ENCODE measurements at regions not wholly inside any gene's neighbourhood (a gene's known extent, or its start where the extent isn't known, plus 50 kb on each side); places are given as distances from the start of the nearest gene placed in this dataset.
A peak's percentile ranks its signal among the peaks of the same experiment; 100 is the strongest.
"Not testable (repeated sequence)": the region's sequence is repeated elsewhere in the genome, so short reads cannot be mapped to it uniquely, and the experiment has no call there.

DNA sequence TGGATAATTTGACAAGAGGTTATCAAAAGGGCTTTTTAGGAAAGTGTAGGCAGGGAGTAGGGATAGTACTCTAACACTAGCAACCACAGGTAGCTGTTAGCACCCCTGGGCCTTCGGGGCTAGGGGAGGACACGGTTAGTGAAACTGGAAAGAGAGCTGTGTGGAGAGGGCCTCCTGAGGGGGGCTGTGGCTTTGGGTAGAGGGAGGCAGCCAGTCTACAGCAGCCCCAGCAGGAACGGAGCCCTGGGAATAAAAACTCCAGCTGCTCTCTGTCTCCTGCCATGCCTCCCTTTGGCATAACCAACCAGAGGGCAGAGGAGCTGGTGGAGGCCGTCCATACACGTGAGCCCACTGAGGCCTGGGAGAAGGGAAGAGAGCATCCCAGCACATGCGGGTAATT lies 223.2 kb downstream of the FOXD2 start:
- peak; percentile 49 for DNase-seq
- H3K36me3 ChIP-seq, result no peaks in the 10 kb centered on the region
- intact Hi-C loops (cut with DNase I; ENCODE audit: low total_unique reads), result no loop called here
- TF ChIP-seq CTCF (IDR thresholded peaks at IDR 0.05 in 8 of 11, conservative IDR thresholded peaks at IDR 0.05 in 3 of 11) (no peak), POLR2A (IDR thresholded peaks at IDR 0.05) (no peak), POLR2AphosphoS5 (IDR thresholded peaks at IDR 0.05) (no peak)
- H3K4me1 ChIP-seq, result no peaks in the 10 kb centered on the region
- no peak overlapping the region for H3K4me3 ChIP-seq
- WGBS, 5 donors, result 74 to 83% (median 79%) methylated on average over 6 of the region's 6 CpGs
- peaks cover 0 to 19% (median 0%) of the 10 kb centered on the region in 7 donors for H3K27me3 ChIP-seq (replicated peaks in 1 of 7)
- H3K27ac ChIP-seq, result no peak overlapping the region
- H3K9me3 ChIP-seq, result no peaks in the 10 kb centered on the region

GRCh38 chr1:47662068-47662467 lies 224.2 kb downstream of the FOXD2 start:
- intact Hi-C loops (cut with DNase I; ENCODE audit: low total_unique reads), result no loop called here
- H3K4me1 ChIP-seq, result no peaks in the 10 kb centered on the region

DNA sequence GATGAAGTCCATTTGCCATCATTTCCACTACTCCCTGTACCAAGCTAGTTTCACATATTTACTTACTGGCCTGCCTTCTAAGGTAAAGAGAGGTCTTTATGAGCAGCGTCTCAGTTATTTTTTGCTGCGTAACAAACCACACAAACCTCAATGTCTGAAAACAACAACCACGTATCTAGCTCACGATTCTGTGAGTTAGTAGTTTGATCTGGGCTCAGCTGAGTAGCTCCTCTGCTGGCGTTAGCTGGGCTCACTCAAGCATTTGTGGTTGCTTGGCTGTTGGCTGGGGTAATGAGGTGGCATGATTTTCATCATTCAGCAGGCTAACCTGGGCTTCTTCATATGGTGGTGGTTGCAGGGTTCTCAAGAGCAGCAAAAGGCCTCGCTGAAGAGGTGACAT lies 225.4 kb downstream of the FOXD2 start:
- Histone ChIP-seq H3K4me1 (no peaks in the 10 kb centered on the region), H3K36me3 (no peaks in the 10 kb centered on the region), H3K9me3 (no peaks in the 10 kb centered on the region), H3K27ac (no peak overlapping the region), H3K27me3 (replicated peaks in 1 of 7) (peaks cover 0 to 6% (median 0%) of the 10 kb centered on the region in 7 donors), H3K4me3 (no peak overlapping the region)
- WGBS, 5 donors, result 42 to 58% (median 44%) methylated on average over 6 of the region's 6 CpGs
- no peak for TF ChIP-seq POLR2AphosphoS5 (IDR thresholded peaks at IDR 0.05)
- no peak for TF ChIP-seq POLR2A (IDR thresholded peaks at IDR 0.05)
- TF ChIP-seq CTCF (IDR thresholded peaks at IDR 0.05 in 8 of 11, conservative IDR thresholded peaks at IDR 0.05 in 3 of 11), result no peak
- DNase-seq, result peak; percentile 13
- intact Hi-C loops (cut with DNase I; ENCODE audit: low total_unique reads), result no loop called here

More at GRCh38 chr1:47662068-47662467, 224.2 kb downstream of the FOXD2 start:
- H3K27ac ChIP-seq, result no peak overlapping the region
- DNase-seq, result peak; percentile 6
- H3K36me3 ChIP-seq, result no peaks in the 10 kb centered on the region
- H3K9me3 ChIP-seq, result no peaks in the 10 kb centered on the region
- no peak overlapping the region for H3K4me3 ChIP-seq
- peaks cover 0 to 15% (median 0%) of the 10 kb centered on the region in 7 donors for H3K27me3 ChIP-seq (replicated peaks in 1 of 7)
- no peak for TF ChIP-seq POLR2A (IDR thresholded peaks at IDR 0.05)
- TF ChIP-seq CTCF (IDR thresholded peaks at IDR 0.05 in 8 of 11, conservative IDR thresholded peaks at IDR 0.05 in 3 of 11), result no peak
- no peak for TF ChIP-seq POLR2AphosphoS5 (IDR thresholded peaks at IDR 0.05)
- 82 to 91% (median 90%) methylated on average over 3 of the region's 3 CpGs for WGBS, 5 donors

- intact Hi-C loops (cut with DNase I; ENCODE audit: low total_unique reads), result no loop called here
- no peaks in the 10 kb centered on the region for H3K4me1 ChIP-seq
- H3K27ac ChIP-seq, result no peak overlapping the region
- H3K27me3 ChIP-seq (replicated peaks in 1 of 7), result no peaks in the 10 kb centered on the region
- H3K36me3 ChIP-seq, result no peaks in the 10 kb centered on the region
- no peaks in the 10 kb centered on the region for H3K9me3 ChIP-seq
- 60 to 86% (median 80%) methylated on average over 4 of the region's 4 CpGs for WGBS, 5 donors
- no peak for TF ChIP-seq POLR2A (IDR thresholded peaks at IDR 0.05)
- no peak for TF ChIP-seq CTCF (IDR thresholded peaks at IDR 0.05 in 8 of 11, conservative IDR thresholded peaks at IDR 0.05 in 3 of 11)
- TF ChIP-seq POLR2AphosphoS5 (IDR thresholded peaks at IDR 0.05), result no peak
- DNase-seq, result peak; percentile 49
- no peak overlapping the region for H3K4me3 ChIP-seq
These were observed 226.5 kb downstream of the FOXD2 start for GRCh38 chr1:47664356-47664755.

DNA sequence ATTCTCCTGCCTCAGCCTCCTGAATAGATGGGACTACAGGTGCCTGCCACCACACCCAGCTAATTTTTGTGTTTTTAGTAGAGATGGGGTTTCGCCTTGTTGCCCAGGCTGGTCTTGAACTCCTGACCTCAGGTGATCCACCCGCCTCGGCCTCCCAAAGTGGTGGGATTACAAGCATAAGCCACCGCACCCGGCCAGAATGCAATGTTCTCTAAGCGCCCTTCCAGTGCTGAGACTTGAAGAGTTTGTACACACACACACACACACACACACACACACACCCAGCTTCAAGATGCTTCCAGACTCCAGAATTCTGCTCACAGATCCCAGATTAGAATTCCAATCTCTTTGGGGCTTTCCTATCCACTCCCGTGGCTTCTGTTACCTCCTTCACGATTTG lies 227.1 kb downstream of the FOXD2 start:
- H3K27ac ChIP-seq; H3K36me3 ChIP-seq; H3K4me1 ChIP-seq; H3K9me3 ChIP-seq; H3K4me3 ChIP-seq; intact Hi-C loops (cut with DNase I; ENCODE audit: low total_unique reads); H3K27me3 ChIP-seq (replicated peaks in 1 of 7): not testable (repeated sequence)
- DNase-seq, result peak; percentile 13
- 90 to 96% (median 93%) methylated on average over 5 to 8 of the region's 8 CpGs for whole genome bisulfite sequencing, 5 donors
